ENCODE measurements at regions not wholly inside any gene's neighbourhood (a gene's known extent, or its start where the extent isn't known, plus 50 kb on each side); places are given as distances from the start of the nearest gene placed in this dataset.

- ATAC-seq (ENCODE audit: low read depth), result no peak
- DNase-seq, result no peak
- Mint-ChIP-seq H3K36me3 (no peaks in the 10 kb centered on the region), H3K4me3 (no peak overlapping the region), H3K4me1 (no peaks in the 10 kb centered on the region), H3K27me3 (no peaks in the 10 kb centered on the region), H3K27ac (no peak overlapping the region), H3K9me3 (peaks cover 2% of the 10 kb centered on the region)
- POLR2A ChIA-PET, result no interaction called here
Measured at GRCh38 chr3:153960458-153961074, 160.6 kb upstream of the ARHGEF26 start.

- peaks cover 2% of the 10 kb centered on the region for H3K9me3 Mint-ChIP-seq
- H3K27ac Mint-ChIP-seq, result no peak overlapping the region
- H3K4me1 Mint-ChIP-seq, result no peaks in the 10 kb centered on the region
- ATAC-seq (ENCODE audit: low read depth) (no peak), DNase-seq (no peak)
- no peaks in the 10 kb centered on the region for H3K36me3 Mint-ChIP-seq
- H3K4me3 Mint-ChIP-seq, result no peak overlapping the region
- H3K27me3 Mint-ChIP-seq, result no peaks in the 10 kb centered on the region
- POLR2A ChIA-PET, result no interaction called here
Measured at GRCh38 chr3:153961494-153961893, 159.7 kb upstream of the ARHGEF26 start.

- Mint-ChIP-seq H3K9me3 (peaks cover 3% of the 10 kb centered on the region), H3K27me3 (no peaks in the 10 kb centered on the region), H3K27ac (no peak overlapping the region), H3K36me3 (no peaks in the 10 kb centered on the region), H3K4me3 (no peak overlapping the region), H3K4me1 (no peaks in the 10 kb centered on the region)
- DNase-seq (no peak), ATAC-seq (ENCODE audit: low read depth) (no peak)
- POLR2A ChIA-PET, result no interaction called here
Measured at GRCh38 chr3:153963012-153963411, 158.2 kb upstream of the ARHGEF26 start.

- H3K27me3 Mint-ChIP-seq, result peaks cover under 1% of the 10 kb centered on the region
- POLR2A ChIA-PET, result no interaction called here
- peaks cover 3% of the 10 kb centered on the region for H3K9me3 Mint-ChIP-seq
- no peak for ATAC-seq (ENCODE audit: low read depth)
- no peak overlapping the region for H3K27ac Mint-ChIP-seq
- H3K4me1 Mint-ChIP-seq, result no peaks in the 10 kb centered on the region
- H3K4me3 Mint-ChIP-seq, result no peak overlapping the region
- no peaks in the 10 kb centered on the region for H3K36me3 Mint-ChIP-seq
- DNase-seq, result no peak
Measured at GRCh38 chr3:153967260-153967659, 153.9 kb upstream of the ARHGEF26 start.

GRCh38 chr3:153970047-153970446, 151.1 kb upstream of the ARHGEF26 start:
- peaks cover 3% of the 10 kb centered on the region for H3K9me3 Mint-ChIP-seq
- no peak overlapping the region for H3K4me3 Mint-ChIP-seq
- ATAC-seq (ENCODE audit: low read depth) (no peak), DNase-seq (no peak)
- no peak overlapping the region for H3K27ac Mint-ChIP-seq
- H3K27me3 Mint-ChIP-seq, result peaks cover 3% of the 10 kb centered on the region
- no peaks in the 10 kb centered on the region for H3K36me3 Mint-ChIP-seq
- H3K4me1 Mint-ChIP-seq, result no peaks in the 10 kb centered on the region
- POLR2A ChIA-PET, result no interaction called here

- no peak for ATAC-seq (ENCODE audit: low read depth)
- DNase-seq, result no peak
- H3K9me3 Mint-ChIP-seq, result peaks cover 1% of the 10 kb centered on the region
- POLR2A ChIA-PET, result no interaction called here
- H3K27me3 Mint-ChIP-seq, result peaks cover 3% of the 10 kb centered on the region
- no peaks in the 10 kb centered on the region for H3K4me1 Mint-ChIP-seq
- no peaks in the 10 kb centered on the region for H3K36me3 Mint-ChIP-seq
- no peak overlapping the region for H3K4me3 Mint-ChIP-seq
- H3K27ac Mint-ChIP-seq, result no peak overlapping the region
Measured at GRCh38 chr3:153970741-153971347, 150.3 kb upstream of the ARHGEF26 start.

GRCh38 chr3:153972862-153973261, 148.3 kb upstream of the ARHGEF26 start:
- Mint-ChIP-seq H3K36me3 (no peaks in the 10 kb centered on the region), H3K27ac (no peak overlapping the region), H3K4me1 (no peaks in the 10 kb centered on the region), H3K9me3 (no peaks in the 10 kb centered on the region), H3K27me3 (peaks cover 3% of the 10 kb centered on the region), H3K4me3 (no peak overlapping the region)
- POLR2A ChIA-PET, result no interaction called here
- DNase-seq (no peak), ATAC-seq (ENCODE audit: low read depth) (no peak)

- H3K4me3 Mint-ChIP-seq, result no peak overlapping the region
- H3K9me3 Mint-ChIP-seq, result no peaks in the 10 kb centered on the region
- no peak overlapping the region for H3K27ac Mint-ChIP-seq
- peaks cover 3% of the 10 kb centered on the region for H3K27me3 Mint-ChIP-seq
- POLR2A ChIA-PET, result no interaction called here
- no peak for ATAC-seq (ENCODE audit: low read depth)
- H3K36me3 Mint-ChIP-seq, result no peaks in the 10 kb centered on the region
- H3K4me1 Mint-ChIP-seq, result no peaks in the 10 kb centered on the region
- no peak for DNase-seq
Measured at GRCh38 chr3:153973722-153974265, 147.4 kb upstream of the ARHGEF26 start.

- Mint-ChIP-seq H3K27ac (no peak overlapping the region), H3K9me3 (no peaks in the 10 kb centered on the region), H3K4me1 (no peaks in the 10 kb centered on the region), H3K27me3 (peaks cover 3% of the 10 kb centered on the region), H3K36me3 (no peaks in the 10 kb centered on the region), H3K4me3 (no peak overlapping the region)
- ATAC-seq (ENCODE audit: low read depth) (no peak), DNase-seq (no peak)
- POLR2A ChIA-PET, result no interaction called here
Measured at GRCh38 chr3:153974614-153975013, 146.6 kb upstream of the ARHGEF26 start.

- POLR2A ChIA-PET, result no interaction called here
- no peak for ATAC-seq (ENCODE audit: low read depth)
- Mint-ChIP-seq H3K27me3 (peaks cover 3% of the 10 kb centered on the region), H3K4me3 (no peak overlapping the region), H3K27ac (no peak overlapping the region), H3K4me1 (no peaks in the 10 kb centered on the region), H3K9me3 (no peaks in the 10 kb centered on the region), H3K36me3 (no peaks in the 10 kb centered on the region)
- DNase-seq, result no peak
Measured at GRCh38 chr3:153976891-153977554, 144.2 kb upstream of the ARHGEF26 start.

GRCh38 chr3:153978006-153978405, 143.2 kb upstream of the ARHGEF26 start:
- no peaks in the 10 kb centered on the region for H3K9me3 Mint-ChIP-seq
- DNase-seq, result no peak
- no peak for ATAC-seq (ENCODE audit: low read depth)
- POLR2A ChIA-PET, result no interaction called here
- no peaks in the 10 kb centered on the region for H3K36me3 Mint-ChIP-seq
- H3K4me1 Mint-ChIP-seq, result no peaks in the 10 kb centered on the region
- H3K27ac Mint-ChIP-seq, result no peak overlapping the region
- peaks cover 2% of the 10 kb centered on the region for H3K27me3 Mint-ChIP-seq
- H3K4me3 Mint-ChIP-seq, result no peak overlapping the region

- Mint-ChIP-seq H3K9me3 (no peaks in the 10 kb centered on the region), H3K27me3 (peaks cover 2% of the 10 kb centered on the region), H3K36me3 (no peaks in the 10 kb centered on the region), H3K27ac (no peak overlapping the region), H3K4me1 (no peaks in the 10 kb centered on the region), H3K4me3 (no peak overlapping the region)
- ATAC-seq (ENCODE audit: low read depth), result no peak
- no peak for DNase-seq
- POLR2A ChIA-PET, result no interaction called here
Measured at GRCh38 chr3:153979418-153980251, 141.6 kb upstream of the ARHGEF26 start.

- H3K4me1 Mint-ChIP-seq, result no peaks in the 10 kb centered on the region
- no peak for ATAC-seq (ENCODE audit: low read depth)
- no peaks in the 10 kb centered on the region for H3K36me3 Mint-ChIP-seq
- POLR2A ChIA-PET, result no interaction called here
- H3K27me3 Mint-ChIP-seq, result peaks cover 2% of the 10 kb centered on the region
- H3K27ac Mint-ChIP-seq, result no peak overlapping the region
- no peak overlapping the region for H3K4me3 Mint-ChIP-seq
- H3K9me3 Mint-ChIP-seq, result no peaks in the 10 kb centered on the region
- DNase-seq, result no peak
Measured at GRCh38 chr3:153980252-153980590, 141.0 kb upstream of the ARHGEF26 start.
